Loucy (cell line): ENCODE measurements at regions not wholly inside any gene's neighbourhood (a gene's known extent, or its start where the extent isn't known, plus 50 kb on each side); places are given as distances from the start of the nearest gene placed in this dataset.
"Not testable (repeated sequence)": the region's sequence is repeated elsewhere in the genome, so short reads cannot be mapped to it uniquely, and the experiment has no call there.

Experiments used
- H2AFZ ChIP-seq: fragments of 200-600 bp; sonication (generic); 2 replicates; pipeline ENCODE4 v1.6.0; 2016; ENCODE audit warnings: antibody characterized with exemption, mild to moderate bottlenecking, low read length, moderate library complexity
- H3F3A ChIP-seq: fragments of 200-600 bp; 2 replicates; pipeline ENCODE4 v1.6.0; 2016; ENCODE audit warnings: antibody characterized with exemption, low read depth, mild to moderate bottlenecking
- H3K27me3 ChIP-seq: fragments of 200-600 bp; sonication (generic); 2 replicates; pipeline ENCODE4 v1.6.1; 2014; ENCODE audit warnings: low read length, mild to moderate bottlenecking; ENCODE audit not compliant: insufficient read depth, poor library complexity, severe bottlenecking
- H3K36me3 ChIP-seq: fragments of 200-600 bp; sonication (generic); 2 replicates; pipeline ENCODE4 v1.6.1; 2016; ENCODE audit warnings: low read length; ENCODE audit not compliant: insufficient read depth
- H3K4me1 ChIP-seq: fragments of 200-600 bp; sonication (generic); 2 replicates; pipeline ENCODE4 v1.5.1; 2014; ENCODE audit warnings: low read length, mild to moderate bottlenecking; ENCODE audit not compliant: insufficient read depth, poor library complexity, severe bottlenecking
- H3K4me2 ChIP-seq: fragments of 200-600 bp; sonication (generic); 2 replicates; pipeline ENCODE4 v1.6.0; 2014; ENCODE audit warnings: antibody characterized with exemption, low read length, low read depth, mild to moderate bottlenecking; ENCODE audit not compliant: poor library complexity, severe bottlenecking
- H3K4me3 ChIP-seq: fragments of 200-600 bp; sonication (generic); 2 replicates; pipeline ENCODE4 v1.5.1; 2014; ENCODE audit warnings: low read length, mild to moderate bottlenecking, mixed read lengths; ENCODE audit not compliant: poor library complexity, severe bottlenecking
- H3K79me2 ChIP-seq: fragments of 200-600 bp; sonication (generic); 2 replicates; pipeline ENCODE4 v1.6.1; 2014; ENCODE audit warnings: low read length; ENCODE audit not compliant: insufficient read depth
- H3K9ac ChIP-seq: fragments of 200-600 bp; sonication (generic); 2 replicates; pipeline ENCODE4 v1.6.0; 2014; ENCODE audit warnings: mild to moderate bottlenecking, low read depth, low read length, moderate library complexity; ENCODE audit not compliant: poor library complexity, severe bottlenecking
- H3K9me2 ChIP-seq: fragments of 200-600 bp; sonication (generic); replicated peaks from 2 replicates; pipeline ENCODE4 v1.6.1; 2016; ENCODE audit warnings: low read depth, low read length, mixed read lengths
- H3K9me3 ChIP-seq: fragments of 200-600 bp; sonication (generic); 2 replicates; pipeline ENCODE4 v1.6.1; 2014; ENCODE audit warnings: mild to moderate bottlenecking, antibody characterized with exemption, low read length, low read depth; ENCODE audit not compliant: insufficient read depth
- H4K20me1 ChIP-seq: fragments of 200-600 bp; sonication (generic); 2 replicates; pipeline ENCODE4 v1.6.0; 2014; ENCODE audit warnings: antibody characterized with exemption, low read length, mild to moderate bottlenecking; ENCODE audit not compliant: insufficient read depth, poor library complexity, severe bottlenecking
- CTCF ChIP-seq: fragments of 200-600 bp; sonication (generic); conservative IDR thresholded peaks from 2 replicates; pipeline ENCODE4 v1.5.1; 2014; ENCODE audit warnings: mild to moderate bottlenecking, antibody characterized with exemption, low read length
- EZH2phosphoT487 ChIP-seq: fragments of 200-600 bp; IDR thresholded peaks from 2 replicates; pipeline ENCODE4 v1.6.1; 2018; ENCODE audit warnings: antibody characterized with exemption, mild to moderate bottlenecking, moderate library complexity, borderline replicate concordance

- Histone ChIP-seq H4K20me1 (no peaks in the 10 kb centered on the region), H3K27me3 (no peaks in the 10 kb centered on the region), H3K4me1 (no peaks in the 10 kb centered on the region), H3K9me3 (no peaks in the 10 kb centered on the region), H3K9me2 (no peaks in the 10 kb centered on the region), H2AFZ (no peak overlapping the region), H3K36me3 (no peaks in the 10 kb centered on the region), H3K4me3 (no peak overlapping the region), H3F3A (no peaks in the 10 kb centered on the region), H3K79me2 (no peaks in the 10 kb centered on the region), H3K4me2 (no peak overlapping the region), H3K9ac (no peak overlapping the region)
- no peak for TF ChIP-seq CTCF
- no peak for TF ChIP-seq EZH2phosphoT487
Measured at GRCh38 chr5:57717555-57717954, 234.9 kb upstream of the ACTBL2 start.

GRCh38 chr5:57716661-57717060, 234.1 kb upstream of the ACTBL2 start:
- Histone ChIP-seq H3K4me3 (no peak overlapping the region), H3K36me3 (no peaks in the 10 kb centered on the region), H3K9me2 (no peaks in the 10 kb centered on the region), H3K4me2 (no peak overlapping the region), H3K4me1 (no peaks in the 10 kb centered on the region), H3K9me3 (no peaks in the 10 kb centered on the region), H2AFZ (no peak overlapping the region), H4K20me1 (no peaks in the 10 kb centered on the region), H3K79me2 (no peaks in the 10 kb centered on the region), H3K27me3 (no peaks in the 10 kb centered on the region), H3K9ac (no peak overlapping the region), H3F3A (no peaks in the 10 kb centered on the region)
- no peak for TF ChIP-seq CTCF
- TF ChIP-seq EZH2phosphoT487, result no peak

GRCh38 chr5:57715296-57715695, 232.7 kb upstream of the ACTBL2 start:
- Histone ChIP-seq H3K79me2 (no peaks in the 10 kb centered on the region), H3K4me1 (no peaks in the 10 kb centered on the region), H3K4me2 (no peak overlapping the region), H3K36me3 (no peaks in the 10 kb centered on the region), H3K4me3 (no peak overlapping the region), H3F3A (no peaks in the 10 kb centered on the region), H3K9me3 (no peaks in the 10 kb centered on the region), H3K9me2 (no peaks in the 10 kb centered on the region), H2AFZ (no peak overlapping the region), H3K9ac (no peak overlapping the region), H4K20me1 (no peaks in the 10 kb centered on the region), H3K27me3 (no peaks in the 10 kb centered on the region)
- TF ChIP-seq EZH2phosphoT487 (no peak), CTCF (no peak)

- H3K36me3 ChIP-seq, H3K4me1 ChIP-seq, H3K4me3 ChIP-seq, H3F3A ChIP-seq, H4K20me1 ChIP-seq, H2AFZ ChIP-seq, H3K9me2 ChIP-seq, H3K9me3 ChIP-seq, H3K4me2 ChIP-seq, H3K9ac ChIP-seq, H3K79me2 ChIP-seq, H3K27me3 ChIP-seq: not testable (repeated sequence)
Measured at GRCh38 chr5:57713535-57713934, 230.9 kb upstream of the ACTBL2 start.
